Ovary (tissue), 3 donors: ENCODE measurements at regions not wholly inside any gene's neighbourhood (a gene's known extent, or its start where the extent isn't known, plus 50 kb on each side); places are given as distances from the start of the nearest gene placed in this dataset.

ENCODE experiments used
- POLR2A ChIP-seq: fragments of 450-650 bp; IDR thresholded peaks from one replicate; pipeline ENCODE4 v1.6.1; 2017; ENCODE audit warnings: antibody characterized with exemption, mild to moderate bottlenecking, moderate library complexity
- TF ChIP-seq, protein P1 (sequence below), 3 donors: fragments of 450-650 bp in 2 of 3; fragments of 200-600 bp in 1 of 3; IDR thresholded peaks; one replicate each; pipeline versions ENCODE4 v1.5.1 to v1.8.0; 2016 to 2022; ENCODE audit warnings: antibody characterized with exemption in 3 of 3, mild to moderate bottlenecking in 1 of 3
- donor health status: DM: no; HTN: no; CAD: no.

DNA sequence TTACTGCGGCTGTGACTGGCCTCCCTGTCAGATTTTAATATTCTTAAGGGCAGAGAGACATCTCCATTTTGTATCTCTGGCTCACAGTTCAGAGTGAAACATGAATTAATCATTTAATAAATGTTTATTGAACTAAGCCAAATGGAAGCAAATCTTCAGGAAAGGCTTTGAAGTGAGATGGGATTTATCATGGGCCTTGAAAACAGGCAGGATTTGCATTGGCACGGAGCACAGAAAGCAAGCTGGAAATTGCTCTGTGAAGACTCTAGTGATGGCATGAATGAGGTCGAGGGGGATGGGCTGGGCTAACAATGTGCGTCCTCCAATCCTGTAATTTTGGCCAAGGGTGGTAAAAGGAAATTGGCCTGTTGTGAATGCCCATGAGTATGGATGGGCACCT, 369.8 kb upstream of the SOX11 start:
- TF ChIP-seq, protein P1, sequence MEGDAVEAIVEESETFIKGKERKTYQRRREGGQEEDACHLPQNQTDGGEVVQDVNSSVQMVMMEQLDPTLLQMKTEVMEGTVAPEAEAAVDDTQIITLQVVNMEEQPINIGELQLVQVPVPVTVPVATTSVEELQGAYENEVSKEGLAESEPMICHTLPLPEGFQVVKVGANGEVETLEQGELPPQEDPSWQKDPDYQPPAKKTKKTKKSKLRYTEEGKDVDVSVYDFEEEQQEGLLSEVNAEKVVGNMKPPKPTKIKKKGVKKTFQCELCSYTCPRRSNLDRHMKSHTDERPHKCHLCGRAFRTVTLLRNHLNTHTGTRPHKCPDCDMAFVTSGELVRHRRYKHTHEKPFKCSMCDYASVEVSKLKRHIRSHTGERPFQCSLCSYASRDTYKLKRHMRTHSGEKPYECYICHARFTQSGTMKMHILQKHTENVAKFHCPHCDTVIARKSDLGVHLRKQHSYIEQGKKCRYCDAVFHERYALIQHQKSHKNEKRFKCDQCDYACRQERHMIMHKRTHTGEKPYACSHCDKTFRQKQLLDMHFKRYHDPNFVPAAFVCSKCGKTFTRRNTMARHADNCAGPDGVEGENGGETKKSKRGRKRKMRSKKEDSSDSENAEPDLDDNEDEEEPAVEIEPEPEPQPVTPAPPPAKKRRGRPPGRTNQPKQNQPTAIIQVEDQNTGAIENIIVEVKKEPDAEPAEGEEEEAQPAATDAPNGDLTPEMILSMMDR (IDR thresholded peaks at IDR 0.05): no peak
- TF ChIP-seq POLR2A: no peak
